Sigmoid colon (tissue), 4 donors: ENCODE measurements at regions not wholly inside any gene's neighbourhood (a gene's known extent, or its start where the extent isn't known, plus 50 kb on each side); places are given as distances from the start of the nearest gene placed in this dataset.
"Not testable (repeated sequence)": the region's sequence is repeated elsewhere in the genome, so short reads cannot be mapped to it uniquely, and the experiment has no call there.

Source experiments
- CTCF ChIP-seq, 4 experiments: fragments of 450-650 bp in 3 of 4; fragments of 200-600 bp in 1 of 4; IDR thresholded peaks; one replicate each; pipeline ENCODE4 v1.5.1; 2016 to 2019; ENCODE audit warnings: antibody characterized with exemption in 4 of 4, mild to moderate bottlenecking in 3 of 4, moderate library complexity in 2 of 4
- POLR2A ChIP-seq, 2 donors: fragments of 450-650 bp; IDR thresholded peaks; one replicate each; pipeline ENCODE4 v1.6.1; 2016; ENCODE audit warnings: antibody characterized with exemption in 2 of 2, mild to moderate bottlenecking in 2 of 2, moderate library complexity in 2 of 2
- POLR2AphosphoS5 ChIP-seq, 4 donors: sonication (generic); formaldehyde crosslinking; IDR thresholded peaks; one replicate each; pipeline ENCODE4 v1.6.1; 2017; ENCODE audit warnings: antibody characterized with exemption in 4 of 4

DNA sequence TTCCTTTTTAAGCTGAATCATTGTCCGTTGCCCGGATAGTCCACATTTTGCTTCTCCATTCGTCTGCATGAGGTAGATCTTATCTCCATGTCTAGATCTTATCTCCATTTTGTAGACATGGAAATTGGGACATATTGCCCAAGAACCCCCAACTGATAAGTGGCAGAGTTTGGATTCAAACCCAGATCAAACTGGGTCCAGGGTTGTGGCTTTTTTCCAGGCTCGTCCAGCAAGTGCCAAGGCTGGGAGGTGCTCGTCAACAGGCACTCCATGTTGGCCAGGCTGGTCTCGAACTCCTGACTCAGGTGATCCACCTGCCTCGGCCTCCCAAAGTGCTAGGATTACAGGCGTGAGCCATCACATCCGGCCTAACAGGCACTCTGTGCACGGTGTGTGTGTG, 4082.3 kb upstream of the TPTE start:
- not testable (repeated sequence) for TF ChIP-seq CTCF, POLR2A, POLR2AphosphoS5 (IDR thresholded peaks at IDR 0.05)
